ENCODE measurements at regions not wholly inside any gene's neighbourhood (a gene's known extent, or its start where the extent isn't known, plus 50 kb on each side); places are given as distances from the start of the nearest gene placed in this dataset.

DNA sequence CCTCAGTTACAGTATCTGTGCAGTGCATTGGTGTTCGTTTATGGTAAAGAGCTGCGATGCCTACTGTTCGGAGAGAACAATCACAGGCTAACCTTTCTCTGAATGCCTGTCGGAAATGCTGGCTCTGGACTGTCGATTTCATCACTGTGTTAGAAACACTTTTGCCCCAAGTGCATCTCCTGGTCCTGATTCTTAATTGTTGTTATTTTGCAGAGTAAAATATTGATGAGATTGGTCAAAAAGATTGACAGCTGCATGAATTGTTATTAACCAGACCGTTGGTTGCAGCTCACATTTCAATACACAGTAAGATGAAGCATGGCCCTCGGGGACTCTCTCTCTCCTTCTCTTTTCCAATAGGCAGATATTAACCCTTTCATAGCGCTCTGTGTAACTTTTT, 557.4 kb upstream of the ADARB2 start:
- TF ChIP-seq TAF1 (IDR thresholded peaks at IDR 0.05; ENCODE audit: borderline replicate concordance, low read depth, low read length) (no peak), POLR2AphosphoS5 (IDR thresholded peaks at IDR 0.05; ENCODE audit: low read depth, low read length) (no peak), POLR2A (IDR thresholded peaks at IDR 0.05; ENCODE audit: low read depth, low read length) (no peak)

Measured in GM12892 (cell line).